Suprapubic skin (tissue), 3 donors: ENCODE measurements at regions not wholly inside any gene's neighbourhood (a gene's known extent, or its start where the extent isn't known, plus 50 kb on each side); places are given as distances from the start of the nearest gene placed in this dataset.

ENCODE experiments used
- CTCF ChIP-seq, 2 donors: fragments of 200-600 bp in 1 of 2; fragments of 450-650 bp in 1 of 2; sonication (generic) in 1 of 2; IDR thresholded peaks; one replicate each; pipeline ENCODE4 v1.5.1; 2016 to 2019; ENCODE audit warnings: antibody characterized with exemption in 2 of 2, mild to moderate bottlenecking in 1 of 2, moderate library complexity in 1 of 2
- POLR2AphosphoS5 ChIP-seq, 3 donors: sonication (generic); formaldehyde crosslinking; IDR thresholded peaks; one replicate each; pipeline ENCODE4 v1.6.1; 2017; ENCODE audit warnings: antibody characterized with exemption in 3 of 3

GRCh38 chr4:25981749-25982148 is 67.7 kb downstream of the SMIM20 start:
- no peak for TF ChIP-seq CTCF (IDR thresholded peaks at IDR 0.05)
- no peak for TF ChIP-seq POLR2AphosphoS5 (IDR thresholded peaks at IDR 0.05)
